ENCODE measurements at regions not wholly inside any gene's neighbourhood (a gene's known extent, or its start where the extent isn't known, plus 50 kb on each side); places are given as distances from the start of the nearest gene placed in this dataset.

- TF ChIP-seq CTCF (tag by site-specific recombination; IDR thresholded peaks at IDR 0.05) (no peak), ZNF121 (tag by site-specific recombination; IDR thresholded peaks at IDR 0.05) (no peak), HOXD13 (CRISPR knock-in tag; IDR thresholded peaks at IDR 0.05; ENCODE audit: borderline replicate concordance) (no peak), ZNF521 (tag by site-specific recombination; IDR thresholded peaks at IDR 0.05) (no peak), ZNF660 (tag by site-specific recombination; IDR thresholded peaks at IDR 0.05) (no peak), PRDM4 (tag by site-specific recombination; IDR thresholded peaks at IDR 0.05) (no peak), ZNF585B (tag by site-specific recombination; IDR thresholded peaks at IDR 0.05) (no peak), ZNF514 (tag by site-specific recombination; IDR thresholded peaks at IDR 0.05) (no peak), ZNF792 (tag by site-specific recombination; IDR thresholded peaks at IDR 0.05) (no peak)
These were observed 534.5 kb downstream of the MAFB start for GRCh38 chr20:40154514-40154913.

All from HEK293 (cell line).